ENCODE measurements at regions not wholly inside any gene's neighbourhood (a gene's known extent, or its start where the extent isn't known, plus 50 kb on each side); places are given as distances from the start of the nearest gene placed in this dataset.

DNA sequence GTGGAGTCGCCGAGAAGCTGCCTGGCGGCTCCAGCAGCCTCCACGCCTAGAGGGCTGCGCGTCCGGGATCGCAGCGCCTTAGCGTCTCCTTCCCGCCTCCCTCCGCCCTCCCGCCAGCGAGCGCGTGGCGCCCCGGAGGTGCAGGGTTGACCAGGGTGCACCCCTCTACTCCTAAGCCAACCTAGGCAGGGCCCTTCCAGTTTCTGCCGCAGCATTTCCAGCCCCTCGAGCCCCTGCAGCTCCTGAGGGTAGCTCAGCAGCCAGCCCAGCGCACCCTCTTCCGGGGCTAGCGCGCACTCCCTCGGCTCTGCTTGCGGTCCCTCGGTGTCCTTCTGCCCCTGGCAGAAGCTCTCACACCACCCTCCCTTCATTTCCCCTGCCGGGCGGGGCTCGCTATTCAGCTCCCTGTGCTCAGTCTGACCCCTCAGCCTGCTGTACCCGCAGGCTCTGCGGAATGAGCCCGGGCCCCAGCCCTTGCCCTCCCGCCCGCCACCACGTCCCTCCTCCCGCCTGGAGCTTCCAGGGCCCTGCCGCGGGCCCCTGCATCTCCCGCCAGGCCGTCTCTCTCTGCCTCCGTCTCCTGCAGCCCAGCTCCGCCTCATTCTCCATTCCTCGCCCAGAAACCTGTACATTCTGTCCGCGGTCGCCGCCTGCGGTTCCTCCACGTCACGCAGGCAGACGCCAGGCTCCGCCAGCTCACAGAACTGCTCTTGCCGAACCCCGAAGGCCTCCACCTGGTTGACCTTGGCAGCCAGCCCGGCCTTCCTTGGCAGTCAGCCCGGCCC lies 61.8 kb downstream of the SPATA31C2 start (continued):
- TF ChIP-seq ZNF626 (tag by site-specific recombination; IDR thresholded peaks at IDR 0.05): no peak
- no peak for TF ChIP-seq ZNF837 (tag by site-specific recombination; IDR thresholded peaks at IDR 0.05)
- TF ChIP-seq ZBTB8A (tag by site-specific recombination; IDR thresholded peaks at IDR 0.05): peak; percentile 79
- no peak for TF ChIP-seq GLI4 (tag by site-specific recombination; IDR thresholded peaks at IDR 0.05)
- TF ChIP-seq ZNF549 (tag by site-specific recombination; IDR thresholded peaks at IDR 0.05): no peak
- TF ChIP-seq ZNF404 (tag by site-specific recombination; IDR thresholded peaks at IDR 0.05): no peak
- TF ChIP-seq PBX3 (CRISPR knock-in tag; IDR thresholded peaks at IDR 0.05): no peak
- TF ChIP-seq ZNF221 (tag by site-specific recombination; IDR thresholded peaks at IDR 0.05; ENCODE audit: borderline replicate concordance): no peak
- peak; percentile 14; the same call in 1 of the 2 replicates for TF ChIP-seq KLF16 (tag by site-specific recombination; IDR thresholded peaks at IDR 0.05)
- no peak for TF ChIP-seq ZNF707 (tag by site-specific recombination; IDR thresholded peaks at IDR 0.05)
- TF ChIP-seq ZNF292 (tag by site-specific recombination; IDR thresholded peaks at IDR 0.05; ENCODE audit: borderline replicate concordance, low read depth): no peak
- no peak for TF ChIP-seq ZNF24 (tag by site-specific recombination; IDR thresholded peaks at IDR 0.05)
- TF ChIP-seq GLIS2 (tag by site-specific recombination; IDR thresholded peaks at IDR 0.05): peak; percentile 56; the same call in 1 of the 2 replicates
- no peak for TF ChIP-seq ZNF623 (tag by site-specific recombination; IDR thresholded peaks at IDR 0.05)
- TF ChIP-seq ZNF621 (tag by site-specific recombination; IDR thresholded peaks at IDR 0.05): no peak
- TF ChIP-seq ZNF175 (tag by site-specific recombination; IDR thresholded peaks at IDR 0.05): no peak
- TF ChIP-seq ZBTB21 (tag by site-specific recombination; IDR thresholded peaks at IDR 0.05): peak; percentile 65; the same call in 1 of the 2 replicates
- 0 out of 2 replicates have a peak, but pooled peaks have one; percentile 11 for TF ChIP-seq IKZF3 (tag by site-specific recombination; IDR thresholded peaks at IDR 0.05)
- 0 out of 2 replicates have a peak, but pooled peaks have one; percentile 31 for TF ChIP-seq BCL11A (tag by site-specific recombination; IDR thresholded peaks at IDR 0.05; ENCODE audit: low read depth)
- TF ChIP-seq ZBTB11 (tag by site-specific recombination; conservative IDR thresholded peaks at IDR 0.05; ENCODE audit: low read depth): no peak; the same call in 1 of the 2 replicates
- TF ChIP-seq ZNF600 (tag by site-specific recombination; IDR thresholded peaks at IDR 0.05): peak; percentile 34
- peak; percentile 81 for TF ChIP-seq ZXDB (tag by site-specific recombination; IDR thresholded peaks at IDR 0.05)
- peak; percentile 28; the same call in 1 of the 2 replicates for TF ChIP-seq TRIM28 (IDR thresholded peaks at IDR 0.05; ENCODE audit: borderline replicate concordance, low read length)
- no peak for TF ChIP-seq KLF1 (tag by site-specific recombination; IDR thresholded peaks at IDR 0.05)
- TF ChIP-seq SCRT2 (tag by site-specific recombination; IDR thresholded peaks at IDR 0.05): peak; percentile 8; the same call in 1 of the 2 replicates
- TF ChIP-seq ZBTB7A (tag by site-specific recombination; IDR thresholded peaks at IDR 0.05; ENCODE audit: low read depth): no peak
- no peak for TF ChIP-seq ZBTB1 (tag by site-specific recombination; IDR thresholded peaks at IDR 0.05)
- peak; percentile 89 for TF ChIP-seq ZNF629 (tag by site-specific recombination; IDR thresholded peaks at IDR 0.05)
- TF ChIP-seq ZNF366 (tag by site-specific recombination; conservative IDR thresholded peaks at IDR 0.05): 0 out of 2 replicates have a peak, but pooled peaks have one; percentile 9
- TF ChIP-seq YY1 (tag by site-specific recombination; IDR thresholded peaks at IDR 0.05): no peak
- TF ChIP-seq, protein P1, sequence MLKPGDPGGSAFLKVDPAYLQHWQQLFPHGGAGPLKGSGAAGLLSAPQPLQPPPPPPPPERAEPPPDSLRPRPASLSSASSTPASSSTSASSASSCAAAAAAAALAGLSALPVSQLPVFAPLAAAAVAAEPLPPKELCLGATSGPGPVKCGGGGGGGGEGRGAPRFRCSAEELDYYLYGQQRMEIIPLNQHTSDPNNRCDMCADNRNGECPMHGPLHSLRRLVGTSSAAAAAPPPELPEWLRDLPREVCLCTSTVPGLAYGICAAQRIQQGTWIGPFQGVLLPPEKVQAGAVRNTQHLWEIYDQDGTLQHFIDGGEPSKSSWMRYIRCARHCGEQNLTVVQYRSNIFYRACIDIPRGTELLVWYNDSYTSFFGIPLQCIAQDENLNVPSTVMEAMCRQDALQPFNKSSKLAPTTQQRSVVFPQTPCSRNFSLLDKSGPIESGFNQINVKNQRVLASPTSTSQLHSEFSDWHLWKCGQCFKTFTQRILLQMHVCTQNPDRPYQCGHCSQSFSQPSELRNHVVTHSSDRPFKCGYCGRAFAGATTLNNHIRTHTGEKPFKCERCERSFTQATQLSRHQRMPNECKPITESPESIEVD (tag by site-specific recombination; IDR thresholded peaks at IDR 0.05): no peak
- TF ChIP-seq ZBTB48 (tag by site-specific recombination; IDR thresholded peaks at IDR 0.05): peak; percentile 89
- no peak for TF ChIP-seq ZNF114 (tag by site-specific recombination; IDR thresholded peaks at IDR 0.05)
- TF ChIP-seq ZNF473 (tag by site-specific recombination; IDR thresholded peaks at IDR 0.05): no peak
- no peak for TF ChIP-seq ZFP37 (tag by site-specific recombination; IDR thresholded peaks at IDR 0.05)
- no peak for TF ChIP-seq ZNF610 (tag by site-specific recombination; IDR thresholded peaks at IDR 0.05; ENCODE audit: borderline replicate concordance)
- TF ChIP-seq ZNF341 (tag by site-specific recombination; IDR thresholded peaks at IDR 0.05; ENCODE audit: low read depth): peak; percentile 87

Measured in HEK293 (cell line).